ENCODE measurements at regions not wholly inside any gene's neighbourhood (a gene's known extent, or its start where the extent isn't known, plus 50 kb on each side); places are given as distances from the start of the nearest gene placed in this dataset.
A peak's percentile ranks its signal among the peaks of the same experiment; 100 is the strongest.

GRCh38 chr4:71163317-71163716 lies 169.9 kb downstream of the DCK start:
- DNase-seq (no peak), ATAC-seq (no peak)
- POLR2A ChIA-PET: no interaction called here
- Mint-ChIP-seq H3K4me3 (no peak overlapping the region), H3K36me3 (ENCODE audit: low read depth) (no peaks in the 10 kb centered on the region), H3K27me3 (ENCODE audit: low read depth) (peaks cover 15% of the 10 kb centered on the region), H3K4me1 (ENCODE audit: low read depth) (no peaks in the 10 kb centered on the region), H3K27ac (no peak overlapping the region), H3K9me3 (ENCODE audit: insufficient read depth) (no peaks in the 10 kb centered on the region)
- CTCF ChIA-PET: no interaction called here

DNA sequence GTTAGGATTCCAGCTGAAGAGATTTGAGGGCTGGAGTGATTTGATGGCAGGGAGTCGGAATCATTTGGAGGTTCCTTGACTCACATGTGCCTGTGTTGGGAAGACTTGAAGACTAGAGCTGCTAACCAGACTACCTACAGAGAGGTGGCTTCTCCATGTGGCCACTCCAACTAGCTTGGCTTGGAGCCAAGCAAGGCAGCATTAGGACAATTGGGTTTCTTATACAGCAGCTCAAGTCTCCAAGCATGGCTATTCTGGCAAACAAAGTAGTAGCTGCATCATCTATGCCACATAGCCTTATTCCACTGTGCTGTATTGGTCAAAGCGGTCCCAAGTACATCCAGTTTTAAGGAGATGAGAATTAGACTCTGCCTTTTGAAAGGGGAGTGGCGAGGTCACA lies 171.7 kb upstream of the SLC4A4 start:
- POLR2A ChIA-PET: no interaction called here
- CTCF ChIA-PET: no interaction called here
- H3K4me1 Mint-ChIP-seq (ENCODE audit: low read depth): no peaks in the 10 kb centered on the region

GRCh38 chr4:71171592-71171991 lies 167.2 kb upstream of the SLC4A4 start:
- DNase-seq: no peak
- ChIA-PET CTCF (interaction anchor here (0.8 kb wide), 1 partner anchor 520 kb away, joined by 3 read pairs; no protein-coding TSS in a partner anchor), POLR2A (no interaction called here)
- no peaks in the 10 kb centered on the region for H3K4me1 Mint-ChIP-seq (ENCODE audit: low read depth)
- H3K9me3 Mint-ChIP-seq (ENCODE audit: insufficient read depth): peaks cover 3% of the 10 kb centered on the region
- no peaks in the 10 kb centered on the region for H3K36me3 Mint-ChIP-seq (ENCODE audit: low read depth)
- no peak overlapping the region for H3K4me3 Mint-ChIP-seq
- peaks cover 2% of the 10 kb centered on the region for H3K27me3 Mint-ChIP-seq (ENCODE audit: low read depth)
- ATAC-seq: no peak
- no peak overlapping the region for H3K27ac Mint-ChIP-seq

More for the DNA sequence above, 171.7 kb upstream of the SLC4A4 start:
- DNase-seq: no peak
- Mint-ChIP-seq H3K4me3 (no peak overlapping the region), H3K27me3 (ENCODE audit: low read depth) (peaks cover 11% of the 10 kb centered on the region), H3K27ac (no peak overlapping the region), H3K36me3 (ENCODE audit: low read depth) (no peaks in the 10 kb centered on the region), H3K9me3 (ENCODE audit: insufficient read depth) (no peaks in the 10 kb centered on the region)
- no peak for ATAC-seq

DNA sequence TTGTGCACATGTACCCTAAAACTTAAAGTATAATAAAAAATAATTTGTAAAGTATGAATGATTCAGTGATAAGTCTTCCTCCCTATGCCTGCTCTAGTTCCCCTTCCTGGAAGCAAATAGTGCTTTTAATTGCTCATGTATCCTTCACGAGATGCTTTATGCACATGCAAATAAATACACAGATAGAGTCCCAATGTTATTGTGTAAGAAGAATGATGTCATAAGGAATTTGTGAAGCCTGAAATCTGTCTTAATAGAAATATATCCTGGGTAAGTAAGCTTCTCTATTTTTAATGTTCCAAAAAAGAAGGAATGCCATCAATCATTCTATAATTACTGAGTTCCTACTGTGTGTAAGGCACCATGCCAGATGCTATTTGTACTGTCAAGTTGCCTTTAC lies 157.5 kb upstream of the SLC4A4 start:
- CTCF ChIA-PET: no interaction called here
- H3K9me3 Mint-ChIP-seq (ENCODE audit: insufficient read depth): no peaks in the 10 kb centered on the region

DNA sequence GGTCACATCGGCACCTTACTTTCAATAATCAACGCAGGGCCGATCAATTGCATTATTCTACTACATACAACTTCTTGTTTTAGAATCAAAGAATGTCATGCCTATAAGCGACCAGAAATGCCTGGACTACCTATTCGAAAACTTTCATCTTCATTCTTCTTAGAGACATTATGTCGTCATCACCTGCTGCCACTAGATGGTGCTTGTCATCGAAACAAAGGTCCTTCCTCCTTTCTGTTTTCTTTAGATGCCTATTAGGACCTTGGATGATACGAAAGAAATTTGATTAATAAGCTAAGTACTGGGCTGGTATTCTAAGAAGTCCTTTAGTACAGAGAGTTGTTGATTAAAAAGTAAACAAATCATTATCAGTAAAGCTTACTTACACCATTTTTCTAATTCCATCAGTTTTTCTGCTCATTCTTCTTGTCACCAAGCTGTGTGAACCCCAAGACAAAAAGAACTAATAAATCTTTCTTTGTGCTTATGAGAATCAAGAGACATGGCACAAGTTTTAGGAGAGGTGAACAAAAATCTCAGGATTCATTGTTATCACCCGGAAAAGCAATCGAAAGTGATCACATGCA lies 154.5 kb upstream of the SLC4A4 start:
- no peaks in the 10 kb centered on the region for H3K36me3 Mint-ChIP-seq (ENCODE audit: low read depth)
- CTCF ChIA-PET: interaction anchor here (0.7 to 2.2 kb wide), 21 partner anchors 10 to 580 kb away, joined by 3 to 16 read pairs (median 3); no protein-coding TSS in a partner anchor
- H3K27me3 Mint-ChIP-seq (ENCODE audit: low read depth): peaks cover 27% of the 10 kb centered on the region
- POLR2A ChIA-PET: no interaction called here
- H3K4me3 Mint-ChIP-seq: no peak overlapping the region
- DNase-seq (peak; percentile 74), ATAC-seq (no peak)
- no peak overlapping the region for H3K27ac Mint-ChIP-seq
- H3K9me3 Mint-ChIP-seq (ENCODE audit: insufficient read depth): no peaks in the 10 kb centered on the region
- peaks cover 24% of the 10 kb centered on the region for H3K4me1 Mint-ChIP-seq (ENCODE audit: low read depth)

More for the DNA sequence above, 157.5 kb upstream of the SLC4A4 start:
- Mint-ChIP-seq H3K27me3 (ENCODE audit: low read depth) (peaks cover 20% of the 10 kb centered on the region), H3K36me3 (ENCODE audit: low read depth) (no peaks in the 10 kb centered on the region), H3K27ac (no peak overlapping the region), H3K4me3 (no peak overlapping the region), H3K4me1 (ENCODE audit: low read depth) (peaks cover 9% of the 10 kb centered on the region)
- POLR2A ChIA-PET: no interaction called here
- ATAC-seq: no peak
- no peak for DNase-seq

- POLR2A ChIA-PET: no interaction called here
- H3K9me3 Mint-ChIP-seq (ENCODE audit: insufficient read depth): no peaks in the 10 kb centered on the region
Observed at GRCh38 chr4:71185037-71185436, 153.8 kb upstream of the SLC4A4 start.

DNA sequence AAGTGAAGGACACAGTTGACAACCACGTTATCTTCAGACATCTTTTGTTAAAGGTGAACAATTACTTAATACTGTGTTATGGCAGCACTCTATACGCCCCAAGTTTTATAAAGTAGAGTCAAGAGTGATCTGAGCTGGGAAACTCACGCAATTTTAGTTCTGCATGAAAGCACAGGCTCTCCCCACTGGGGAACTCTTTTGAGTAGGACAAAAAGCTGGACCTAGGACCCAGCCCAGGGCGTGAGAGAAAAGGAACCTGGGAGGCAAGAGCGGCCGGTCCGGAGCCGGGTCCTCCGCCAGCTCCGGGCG lies 152.6 kb upstream of the SLC4A4 start:
- Mint-ChIP-seq H3K27ac (peak overlapping the region; percentile 53), H3K4me3 (peak overlapping the region; percentile 80), H3K9me3 (ENCODE audit: insufficient read depth) (no peaks in the 10 kb centered on the region), H3K4me1 (ENCODE audit: low read depth) (peaks cover 26% of the 10 kb centered on the region), H3K36me3 (ENCODE audit: low read depth) (no peaks in the 10 kb centered on the region), H3K27me3 (ENCODE audit: low read depth) (peaks cover 45% of the 10 kb centered on the region)
- ChIA-PET POLR2A (no interaction called here), CTCF (interaction anchor here (1.1 to 1.2 kb wide), 2 partner anchors 189 to 534 kb away, joined by 3 read pairs; no protein-coding TSS in a partner anchor)
- DNase-seq: no peak
- ATAC-seq: no peak

More at GRCh38 chr4:71185037-71185436, 153.8 kb upstream of the SLC4A4 start:
- Mint-ChIP-seq H3K27me3 (ENCODE audit: low read depth) (peaks cover 34% of the 10 kb centered on the region), H3K4me3 (no peak overlapping the region), H3K4me1 (ENCODE audit: low read depth) (peaks cover 26% of the 10 kb centered on the region), H3K27ac (no peak overlapping the region), H3K36me3 (ENCODE audit: low read depth) (no peaks in the 10 kb centered on the region)
- CTCF ChIA-PET: interaction anchor here (0.7 to 2.2 kb wide), 22 partner anchors 9 to 581 kb away, joined by 3 to 16 read pairs (median 3); no protein-coding TSS in a partner anchor
- DNase-seq (no peak), ATAC-seq (no peak)

GRCh38 chr4:71186566-71187403 lies 152.0 kb upstream of the SLC4A4 start:
- H3K27ac Mint-ChIP-seq: peak overlapping the region; percentile 54
- H3K9me3 Mint-ChIP-seq (ENCODE audit: insufficient read depth): no peaks in the 10 kb centered on the region
- POLR2A ChIA-PET: no interaction called here
- DNase-seq (peak; percentile 42), ATAC-seq (peak; percentile 79)
- CTCF ChIA-PET: interaction anchor here (1.1 to 1.2 kb wide), 2 partner anchors 189 to 535 kb away, joined by 3 read pairs; no protein-coding TSS in a partner anchor
- H3K4me1 Mint-ChIP-seq (ENCODE audit: low read depth): peaks cover 26% of the 10 kb centered on the region
- H3K27me3 Mint-ChIP-seq (ENCODE audit: low read depth): peaks cover 48% of the 10 kb centered on the region
- peak overlapping the region; percentile 80 for H3K4me3 Mint-ChIP-seq
- H3K36me3 Mint-ChIP-seq (ENCODE audit: low read depth): no peaks in the 10 kb centered on the region

DNA sequence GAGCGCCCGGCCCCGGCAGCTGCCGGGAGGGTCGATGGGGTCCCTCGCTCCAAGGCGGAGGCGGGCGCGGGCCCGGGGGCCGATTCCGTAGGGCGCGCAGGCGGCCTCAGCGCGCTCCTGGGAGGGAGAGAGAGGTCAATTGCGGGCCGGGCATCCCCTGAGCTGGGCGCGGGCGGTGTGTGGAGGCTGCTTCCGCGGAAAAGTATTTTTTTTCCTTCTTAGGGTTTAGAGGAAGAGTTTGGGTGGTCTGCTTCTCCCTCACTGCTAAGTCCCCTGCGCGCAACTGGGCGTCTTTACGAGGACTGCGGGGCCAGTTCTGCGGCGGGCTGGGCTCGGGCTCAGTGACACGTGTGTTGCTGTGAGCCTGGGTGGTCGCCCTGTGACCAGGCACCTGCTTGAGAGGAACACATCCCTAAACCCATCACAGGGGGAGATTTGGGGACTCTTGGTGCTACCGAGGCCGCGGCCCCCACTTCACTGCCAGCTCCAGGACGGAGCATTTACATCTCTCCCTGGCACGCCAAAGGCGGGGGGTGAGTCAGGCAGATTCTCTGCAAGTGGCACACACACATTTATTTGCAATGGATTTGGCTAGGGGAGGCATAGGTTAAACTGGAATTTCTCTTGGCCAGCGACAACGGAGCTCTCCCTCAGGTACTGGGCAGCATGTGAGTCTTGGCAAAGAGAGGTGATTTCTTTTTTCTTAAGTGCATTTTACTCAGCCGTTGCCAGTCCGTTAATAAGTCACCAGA lies 151.2 kb upstream of the SLC4A4 start:
- CTCF ChIA-PET: no interaction called here
- H3K4me1 Mint-ChIP-seq (ENCODE audit: low read depth): peaks cover 26% of the 10 kb centered on the region
- peak overlapping the region; percentile 56 for H3K27ac Mint-ChIP-seq
- DNase-seq: peak; percentile 33
- H3K9me3 Mint-ChIP-seq (ENCODE audit: insufficient read depth): no peaks in the 10 kb centered on the region
- peak overlapping the region; percentile 70 for H3K4me3 Mint-ChIP-seq
- POLR2A ChIA-PET: interaction anchor here (1.2 kb wide), 1 partner anchor 15 kb away, joined by 4 read pairs; no protein-coding TSS in a partner anchor
- peak; percentile 37 for ATAC-seq
- H3K36me3 Mint-ChIP-seq (ENCODE audit: low read depth): no peaks in the 10 kb centered on the region
- peaks cover 52% of the 10 kb centered on the region for H3K27me3 Mint-ChIP-seq (ENCODE audit: low read depth)

GRCh38 chr4:71188156-71188640 lies 150.6 kb upstream of the SLC4A4 start:
- CTCF ChIA-PET: interaction anchor here (0.6 kb wide), 1 partner anchor 590 kb away, joined by 3 read pairs; no protein-coding TSS in a partner anchor
- Mint-ChIP-seq H3K9me3 (ENCODE audit: insufficient read depth) (no peaks in the 10 kb centered on the region), H3K4me3 (peak overlapping the region; percentile 70), H3K27ac (peak overlapping the region; percentile 56), H3K4me1 (ENCODE audit: low read depth) (peaks cover 26% of the 10 kb centered on the region), H3K36me3 (ENCODE audit: low read depth) (no peaks in the 10 kb centered on the region), H3K27me3 (ENCODE audit: low read depth) (peaks cover 57% of the 10 kb centered on the region)
- ATAC-seq (no peak), DNase-seq (no peak)
- POLR2A ChIA-PET: interaction anchor here (1.2 kb wide), 1 partner anchor 15 kb away, joined by 4 read pairs; no protein-coding TSS in a partner anchor

DNA sequence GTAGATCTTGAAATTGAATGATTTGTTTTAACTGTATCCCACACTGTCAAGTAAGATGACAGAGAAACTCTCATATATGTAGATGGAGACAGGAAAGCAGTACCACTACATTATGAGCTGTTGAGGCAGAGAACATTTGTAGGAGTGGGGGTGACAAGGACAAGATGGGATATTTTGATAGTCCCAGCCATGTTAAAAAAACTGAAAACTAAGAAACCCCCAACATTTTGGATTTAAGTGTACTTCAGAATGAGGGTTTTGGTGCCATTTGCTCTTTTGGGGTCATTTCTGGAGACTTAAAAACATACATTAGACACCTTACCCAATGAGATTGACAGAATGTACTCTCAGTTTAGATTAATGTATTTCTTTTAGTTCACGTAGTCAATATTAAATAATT lies 149.9 kb upstream of the SLC4A4 start:
- CTCF ChIA-PET: interaction anchor here (0.6 kb wide), 1 partner anchor 589 kb away, joined by 3 read pairs; no protein-coding TSS in a partner anchor
- no peaks in the 10 kb centered on the region for H3K36me3 Mint-ChIP-seq (ENCODE audit: low read depth)
- DNase-seq (no peak), ATAC-seq (no peak)
- H3K9me3 Mint-ChIP-seq (ENCODE audit: insufficient read depth): no peaks in the 10 kb centered on the region
- H3K27me3 Mint-ChIP-seq (ENCODE audit: low read depth): peaks cover 60% of the 10 kb centered on the region
- POLR2A ChIA-PET: no interaction called here
- H3K4me1 Mint-ChIP-seq (ENCODE audit: low read depth): peaks cover 26% of the 10 kb centered on the region
- peak overlapping the region; percentile 68 for H3K27ac Mint-ChIP-seq
- peak overlapping the region; percentile 70 for H3K4me3 Mint-ChIP-seq
